K562 (cell line): ENCODE measurements at regions not wholly inside any gene's neighbourhood (a gene's known extent, or its start where the extent isn't known, plus 50 kb on each side); places are given as distances from the start of the nearest gene placed in this dataset.

Experiments
- ATAC-seq: fragments of 200-7000 bp; cut with Tn5 transposase; 3 replicates; pipeline ENCODE4 v1.9.1; 2020; ENCODE audit warnings: moderate library complexity
- BruUV-seq: library from RNA; stranded (reverse); fragments of 400-500 nt; replicated peaks from 2 replicates; lab custom pipeline; 2021; lab: Mats Ljungman, UMichigan
- CTCF ChIA-PET: fragments of 300-600 bp; formaldehyde crosslinking; extraction: SDS; loops from one replicate; lab custom pipeline; 2021; ENCODE audit warnings: low intra/inter-chr PET ratio; lab: Yijun Ruan, JAX
- POLR2A ChIA-PET: fragments of 300-600, 350-650 bp; sonication (Branson Sonifier 250); formaldehyde crosslinking; extraction: SDS; loops from one replicate; lab custom pipeline; 2021; ENCODE audit warnings: antibody characterized with exemption, inconsistent platforms; lab: Yijun Ruan, JAX
- DNase-seq, 4 experiments: peaks; one replicate each; pipeline versions ENCODE4 v3.0.0 to v3.0.0-alpha.2; 2011 to 2018; ENCODE audit warnings: low spot score in 3 of 4, mixed read lengths in 3 of 4; ENCODE audit errors: extremely low read depth in 1 of 4
- FAIRE-seq: peaks from 2 replicates; lab custom pipeline; 2011; peaks lifted over from hg19 to GRCh38; lab: Jason Lieb, UNC
- H2AFZ ChIP-seq: 2 replicates; pipeline ENCODE4 v1.6.0; 2011; ENCODE audit warnings: low read depth, low read length, control low read depth, inconsistent platforms
- H3K27ac ChIP-seq: fragments of 200-600 bp; 3 replicates; pipeline ENCODE4 v1.8.0; 2011; ENCODE audit warnings: low read depth, mild to moderate bottlenecking, control low read depth, inconsistent platforms, low read length, moderate library complexity, mixed read lengths; ENCODE audit errors: extremely low read depth
- H3K27me3 ChIP-seq, 2 experiments: fragments of 300-600 bp in 1 of 2; 2 replicates in 1 of 2; 3 replicates in 1 of 2; pipeline versions ENCODE4 v1.6.0 to v1.8.0; 2011; ENCODE audit warnings: inconsistent platforms in 2 of 2, low read length in 2 of 2, mild to moderate bottlenecking in 1 of 2, mixed read lengths in 1 of 2, moderate library complexity in 1 of 2; ENCODE audit not compliant: control insufficient read depth in 2 of 2, insufficient read depth in 2 of 2
- H3K36me3 ChIP-seq: fragments of 300-600 bp; 3 replicates; pipeline ENCODE4 v1.8.0; 2011; ENCODE audit warnings: mild to moderate bottlenecking, low read length, inconsistent platforms; ENCODE audit not compliant: control insufficient read depth, insufficient read depth
- H3K4me1 ChIP-seq, 2 experiments: fragments of 200-600 bp in 1 of 2; replicated peaks in 1 of 2; 2 replicates in 1 of 2; 3 replicates in 1 of 2; pipeline versions ENCODE4 v1.5.1 to v1.8.0; 2011; ENCODE audit warnings: inconsistent platforms in 2 of 2, low read length in 2 of 2, mild to moderate bottlenecking in 1 of 2, mixed read lengths in 1 of 2, moderate library complexity in 1 of 2; ENCODE audit not compliant: control insufficient read depth in 2 of 2, insufficient read depth in 2 of 2
- H3K4me2 ChIP-seq: 2 replicates; pipeline ENCODE4 v1.6.1; 2011; ENCODE audit warnings: low read length, control low read depth, inconsistent platforms, mixed read lengths; ENCODE audit not compliant: insufficient read depth
- H3K4me3 ChIP-seq: fragments of 200-600 bp; sonication (generic), shearing (Covaris generic); 2 replicates; pipeline ENCODE4 v1.5.1; 2016; ENCODE audit warnings: control low read depth, inconsistent platforms
- H3K79me2 ChIP-seq: fragments of 200-600 bp; 3 replicates; pipeline ENCODE4 v1.8.0; 2011; ENCODE audit warnings: low read length, inconsistent platforms; ENCODE audit not compliant: control insufficient read depth, insufficient read depth
- H3K9ac ChIP-seq, 2 experiments: 2 replicates each; pipeline versions ENCODE4 v1.6.0 to v1.6.1; 2011; ENCODE audit warnings: low read depth in 2 of 2, low read length in 2 of 2, control low read depth in 1 of 2, inconsistent platforms in 1 of 2, mild to moderate bottlenecking in 1 of 2, mixed read lengths in 1 of 2; ENCODE audit not compliant: insufficient read depth in 1 of 2
- H3K9me1 ChIP-seq: one replicate; pipeline ENCODE4 v1.6.0; 2011; ENCODE audit warnings: inconsistent platforms, mild to moderate bottlenecking, low read length, moderate library complexity; ENCODE audit not compliant: control insufficient read depth, insufficient read depth
- H3K9me3 ChIP-seq: replicated peaks from 2 replicates; pipeline ENCODE4 v1.5.1; 2011; ENCODE audit warnings: low read depth, low read length, inconsistent platforms; ENCODE audit not compliant: control insufficient read depth, insufficient read depth
- H4K20me1 ChIP-seq: replicated peaks from 2 replicates; pipeline ENCODE4 v1.6.1; 2011; ENCODE audit warnings: low read length, inconsistent platforms, mixed read lengths; ENCODE audit not compliant: control insufficient read depth, insufficient read depth
- CC2D1A ChIP-seq: fragments of 450-650 bp; IDR thresholded peaks from 2 replicates; pipeline ENCODE4 v1.6.1; 2017; ENCODE audit warnings: mild to moderate bottlenecking
- ZNF12 ChIP-seq: sonication (generic); formaldehyde crosslinking; IDR thresholded peaks from 2 replicates; pipeline ENCODE4 v1.4.0; 2020; ENCODE audit warnings: mild to moderate bottlenecking, missing genetic modification reagents
- ZNF431 ChIP-seq: sonication (generic); formaldehyde crosslinking; IDR thresholded peaks from 2 replicates; pipeline ENCODE4 v1.8.0; 2022; ENCODE audit warnings: mild to moderate bottlenecking, missing genetic modification reagents
- ZNF668 ChIP-seq: fragments of 250-450 bp; sonication (Bioruptor Pico); IDR thresholded peaks from 2 replicates; pipeline ENCODE4 v1.8.0; 2022; ENCODE audit warnings: mild to moderate bottlenecking, inconsistent platforms
- WGBS: fragments of 100-300 bp; shearing (Covaris generic); methylation state at CpG from one replicate; pipeline ENCODE4 v1.1.6; 2016; ENCODE audit warnings: low coverage, mixed read lengths; ENCODE audit not compliant: insufficient coverage; ENCODE audit errors: missing lambda C conversion rate; 5-methylcytosine and 5-hydroxymethylcytosine counted together
- in situ Hi-C: fragments of 300-500 bp; cut with MboI; formaldehyde crosslinking; loops from 4 replicates; pipeline ENCODE4 v1.15.0; 2018; ENCODE audit warnings: inconsistent platforms, mixed read lengths
- intact Hi-C: fragments of 100-400 bp; cut with micrococcal nuclease; formaldehyde crosslinking; loops from 2 replicates; pipeline ENCODE4 v1.14.2; 2022
- TF ChIP-seq, protein P1 (sequence below): fragments of 450-650 bp; IDR thresholded peaks from 2 replicates; pipeline ENCODE4 v1.6.1; 2016; ENCODE audit warnings: low read depth
- TF ChIP-seq, protein P2 (sequence below): fragments of 250-450 bp; sonication (Bioruptor Pico); IDR thresholded peaks from 2 replicates; pipeline ENCODE4 v1.5.0; 2020; ENCODE audit warnings: mild to moderate bottlenecking, borderline replicate concordance
- TF ChIP-seq, protein P3 (sequence below): fragments of 450-650 bp; IDR thresholded peaks from 2 replicates; pipeline ENCODE4 v1.7.1; 2018; ENCODE audit warnings: mild to moderate bottlenecking, low read depth; ENCODE audit not compliant: partially characterized antibody

DNA sequence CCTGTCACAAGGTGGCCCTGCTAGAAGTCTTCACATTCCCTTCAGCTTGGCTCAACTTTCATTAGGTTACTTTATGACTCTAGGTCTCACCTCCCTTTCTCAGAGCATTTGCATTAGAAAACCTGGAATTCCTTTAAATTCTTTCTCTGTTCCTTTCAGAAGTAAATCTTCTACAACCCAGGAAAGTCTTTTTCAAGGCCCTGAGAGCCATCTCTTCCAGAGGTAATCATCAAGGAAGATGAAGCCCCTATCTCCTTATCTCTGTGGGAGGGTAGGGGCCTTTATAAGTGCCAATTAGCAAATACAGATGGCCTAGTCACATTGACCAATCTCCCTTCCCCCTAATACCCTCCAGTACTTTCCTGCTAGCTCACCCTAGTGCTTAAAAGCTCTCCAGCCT, 848.0 kb upstream of the FAM98A start (continued):
- TF ChIP-seq, protein P1, sequence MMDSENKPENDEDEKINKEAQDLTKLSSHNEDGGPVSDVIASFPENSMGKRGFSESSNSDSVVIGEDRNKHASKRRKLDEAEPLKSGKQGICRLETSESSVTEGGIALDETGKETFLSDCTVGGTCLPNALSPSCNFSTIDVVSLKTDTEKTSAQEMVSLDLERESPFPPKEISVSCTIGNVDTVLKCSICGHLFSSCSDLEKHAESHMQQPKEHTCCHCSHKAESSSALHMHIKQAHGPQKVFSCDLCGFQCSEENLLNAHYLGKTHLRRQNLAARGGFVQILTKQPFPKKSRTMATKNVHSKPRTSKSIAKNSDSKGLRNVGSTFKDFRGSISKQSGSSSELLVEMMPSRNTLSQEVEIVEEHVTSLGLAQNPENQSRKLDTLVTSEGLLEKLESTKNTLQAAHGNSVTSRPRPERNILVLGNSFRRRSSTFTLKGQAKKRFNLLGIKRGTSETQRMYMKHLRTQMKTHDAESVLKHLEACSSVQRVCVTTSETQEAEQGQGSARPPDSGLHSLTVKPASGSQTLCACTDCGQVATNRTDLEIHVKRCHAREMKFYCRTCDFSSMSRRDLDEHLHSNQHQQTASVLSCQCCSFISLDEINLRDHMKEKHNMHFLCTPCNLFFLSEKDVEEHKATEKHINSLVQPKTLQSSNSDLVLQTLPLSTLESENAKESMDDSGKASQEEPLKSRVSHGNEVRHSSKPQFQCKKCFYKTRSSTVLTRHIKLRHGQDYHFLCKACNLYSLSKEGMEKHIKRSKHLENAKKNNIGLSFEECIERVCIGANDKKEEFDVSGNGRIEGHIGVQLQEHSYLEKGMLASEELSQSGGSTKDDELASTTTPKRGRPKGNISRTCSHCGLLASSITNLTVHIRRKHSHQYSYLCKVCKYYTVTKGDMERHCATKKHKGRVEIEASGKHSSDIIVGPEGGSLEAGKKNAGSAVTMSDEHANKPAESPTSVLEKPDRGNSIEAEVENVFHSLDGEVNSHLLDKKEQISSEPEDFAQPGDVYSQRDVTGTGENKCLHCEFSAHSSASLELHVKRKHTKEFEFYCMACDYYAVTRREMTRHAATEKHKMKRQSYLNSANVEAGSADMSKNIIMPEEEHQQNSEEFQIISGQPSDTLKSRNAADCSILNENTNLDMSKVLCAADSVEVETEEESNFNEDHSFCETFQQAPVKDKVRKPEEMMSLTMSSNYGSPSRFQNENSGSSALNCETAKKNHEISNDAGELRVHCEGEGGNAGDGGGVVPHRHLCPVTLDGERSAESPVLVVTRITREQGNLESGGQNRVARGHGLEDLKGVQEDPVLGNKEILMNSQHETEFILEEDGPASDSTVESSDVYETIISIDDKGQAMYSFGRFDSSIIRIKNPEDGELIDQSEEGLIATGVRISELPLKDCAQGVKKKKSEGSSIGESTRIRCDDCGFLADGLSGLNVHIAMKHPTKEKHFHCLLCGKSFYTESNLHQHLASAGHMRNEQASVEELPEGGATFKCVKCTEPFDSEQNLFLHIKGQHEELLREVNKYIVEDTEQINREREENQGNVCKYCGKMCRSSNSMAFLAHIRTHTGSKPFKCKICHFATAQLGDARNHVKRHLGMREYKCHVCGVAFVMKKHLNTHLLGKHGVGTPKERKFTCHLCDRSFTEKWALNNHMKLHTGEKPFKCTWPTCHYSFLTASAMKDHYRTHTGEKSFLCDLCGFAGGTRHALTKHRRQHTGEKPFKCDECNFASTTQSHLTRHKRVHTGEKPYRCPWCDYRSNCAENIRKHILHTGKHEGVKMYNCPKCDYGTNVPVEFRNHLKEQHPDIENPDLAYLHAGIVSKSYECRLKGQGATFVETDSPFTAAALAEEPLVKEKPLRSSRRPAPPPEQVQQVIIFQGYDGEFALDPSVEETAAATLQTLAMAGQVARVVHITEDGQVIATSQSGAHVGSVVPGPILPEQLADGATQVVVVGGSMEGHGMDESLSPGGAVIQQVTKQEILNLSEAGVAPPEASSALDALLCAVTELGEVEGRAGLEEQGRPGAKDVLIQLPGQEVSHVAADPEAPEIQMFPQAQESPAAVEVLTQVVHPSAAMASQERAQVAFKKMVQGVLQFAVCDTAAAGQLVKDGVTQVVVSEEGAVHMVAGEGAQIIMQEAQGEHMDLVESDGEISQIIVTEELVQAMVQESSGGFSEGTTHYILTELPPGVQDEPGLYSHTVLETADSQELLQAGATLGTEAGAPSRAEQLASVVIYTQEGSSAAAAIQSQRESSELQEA: no peak

DNA sequence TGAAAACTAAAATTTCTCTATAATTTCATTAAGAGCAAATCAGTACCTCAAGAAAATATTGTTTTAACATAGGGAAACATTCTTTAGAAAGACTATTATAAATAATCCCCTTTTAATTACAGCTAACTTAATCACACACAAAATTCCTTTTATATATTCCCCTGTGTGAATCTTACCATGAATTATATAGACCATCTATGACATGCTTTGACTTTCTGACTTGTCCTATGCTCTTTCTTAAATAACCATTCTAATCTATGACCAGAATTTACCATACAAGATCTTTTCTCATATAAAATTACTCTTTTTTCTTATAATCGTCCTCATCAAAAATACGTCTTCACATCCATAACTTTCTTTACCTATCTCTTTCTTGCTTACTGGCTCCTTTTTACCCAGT, 824.2 kb upstream of the FAM98A start:
- no peak overlapping the region for H3K9ac ChIP-seq
- no peaks in the 10 kb centered on the region for H4K20me1 ChIP-seq
- no peaks in the 10 kb centered on the region for H3K27me3 ChIP-seq
- in situ Hi-C loops (no loop called here), intact Hi-C loops (no loop called here)
- FAIRE-seq (no peak), ATAC-seq (no peak), DNase-seq (no peak)
- 0% methylated on average over 2 of the region's 2 CpGs for WGBS
- H3K4me3 ChIP-seq: no peak overlapping the region
- no peaks in the 10 kb centered on the region for H3K9me3 ChIP-seq
- H3K4me1 ChIP-seq: no peaks in the 10 kb centered on the region
- no peak overlapping the region for H3K4me2 ChIP-seq
- BruUV-seq: no TSS peak
- no peaks in the 10 kb centered on the region for H3K36me3 ChIP-seq
- H3K9me1 ChIP-seq: no peaks in the 10 kb centered on the region
- ChIA-PET POLR2A (no interaction called here), CTCF (no interaction called here)
- no peak overlapping the region for H3K27ac ChIP-seq
- H3K79me2 ChIP-seq: no peaks in the 10 kb centered on the region
- no peak overlapping the region for H2AFZ ChIP-seq
- TF ChIP-seq ZNF431 (CRISPR knock-in tag) (no peak), ZNF12 (CRISPR knock-in tag) (no peak), CC2D1A (no peak), ZNF668 (CRISPR knock-in tag) (no peak)
- TF ChIP-seq, protein P2, sequence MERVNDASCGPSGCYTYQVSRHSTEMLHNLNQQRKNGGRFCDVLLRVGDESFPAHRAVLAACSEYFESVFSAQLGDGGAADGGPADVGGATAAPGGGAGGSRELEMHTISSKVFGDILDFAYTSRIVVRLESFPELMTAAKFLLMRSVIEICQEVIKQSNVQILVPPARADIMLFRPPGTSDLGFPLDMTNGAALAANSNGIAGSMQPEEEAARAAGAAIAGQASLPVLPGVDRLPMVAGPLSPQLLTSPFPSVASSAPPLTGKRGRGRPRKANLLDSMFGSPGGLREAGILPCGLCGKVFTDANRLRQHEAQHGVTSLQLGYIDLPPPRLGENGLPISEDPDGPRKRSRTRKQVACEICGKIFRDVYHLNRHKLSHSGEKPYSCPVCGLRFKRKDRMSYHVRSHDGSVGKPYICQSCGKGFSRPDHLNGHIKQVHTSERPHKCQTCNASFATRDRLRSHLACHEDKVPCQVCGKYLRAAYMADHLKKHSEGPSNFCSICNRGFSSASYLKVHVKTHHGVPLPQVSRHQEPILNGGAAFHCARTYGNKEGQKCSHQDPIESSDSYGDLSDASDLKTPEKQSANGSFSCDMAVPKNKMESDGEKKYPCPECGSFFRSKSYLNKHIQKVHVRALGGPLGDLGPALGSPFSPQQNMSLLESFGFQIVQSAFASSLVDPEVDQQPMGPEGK: no peak
- TF ChIP-seq, protein P3, sequence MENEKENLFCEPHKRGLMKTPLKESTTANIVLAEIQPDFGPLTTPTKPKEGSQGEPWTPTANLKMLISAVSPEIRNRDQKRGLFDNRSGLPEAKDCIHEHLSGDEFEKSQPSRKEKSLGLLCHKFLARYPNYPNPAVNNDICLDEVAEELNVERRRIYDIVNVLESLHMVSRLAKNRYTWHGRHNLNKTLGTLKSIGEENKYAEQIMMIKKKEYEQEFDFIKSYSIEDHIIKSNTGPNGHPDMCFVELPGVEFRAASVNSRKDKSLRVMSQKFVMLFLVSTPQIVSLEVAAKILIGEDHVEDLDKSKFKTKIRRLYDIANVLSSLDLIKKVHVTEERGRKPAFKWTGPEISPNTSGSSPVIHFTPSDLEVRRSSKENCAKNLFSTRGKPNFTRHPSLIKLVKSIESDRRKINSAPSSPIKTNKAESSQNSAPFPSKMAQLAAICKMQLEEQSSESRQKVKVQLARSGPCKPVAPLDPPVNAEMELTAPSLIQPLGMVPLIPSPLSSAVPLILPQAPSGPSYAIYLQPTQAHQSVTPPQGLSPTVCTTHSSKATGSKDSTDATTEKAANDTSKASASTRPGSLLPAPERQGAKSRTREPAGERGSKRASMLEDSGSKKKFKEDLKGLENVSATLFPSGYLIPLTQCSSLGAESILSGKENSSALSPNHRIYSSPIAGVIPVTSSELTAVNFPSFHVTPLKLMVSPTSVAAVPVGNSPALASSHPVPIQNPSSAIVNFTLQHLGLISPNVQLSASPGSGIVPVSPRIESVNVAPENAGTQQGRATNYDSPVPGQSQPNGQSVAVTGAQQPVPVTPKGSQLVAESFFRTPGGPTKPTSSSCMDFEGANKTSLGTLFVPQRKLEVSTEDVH: no peak
